ENCODE measurements at regions not wholly inside any gene's neighbourhood (a gene's known extent, or its start where the extent isn't known, plus 50 kb on each side); places are given as distances from the start of the nearest gene placed in this dataset.
"Not testable (repeated sequence)": the region's sequence is repeated elsewhere in the genome, so short reads cannot be mapped to it uniquely, and the experiment has no call there.

DNA sequence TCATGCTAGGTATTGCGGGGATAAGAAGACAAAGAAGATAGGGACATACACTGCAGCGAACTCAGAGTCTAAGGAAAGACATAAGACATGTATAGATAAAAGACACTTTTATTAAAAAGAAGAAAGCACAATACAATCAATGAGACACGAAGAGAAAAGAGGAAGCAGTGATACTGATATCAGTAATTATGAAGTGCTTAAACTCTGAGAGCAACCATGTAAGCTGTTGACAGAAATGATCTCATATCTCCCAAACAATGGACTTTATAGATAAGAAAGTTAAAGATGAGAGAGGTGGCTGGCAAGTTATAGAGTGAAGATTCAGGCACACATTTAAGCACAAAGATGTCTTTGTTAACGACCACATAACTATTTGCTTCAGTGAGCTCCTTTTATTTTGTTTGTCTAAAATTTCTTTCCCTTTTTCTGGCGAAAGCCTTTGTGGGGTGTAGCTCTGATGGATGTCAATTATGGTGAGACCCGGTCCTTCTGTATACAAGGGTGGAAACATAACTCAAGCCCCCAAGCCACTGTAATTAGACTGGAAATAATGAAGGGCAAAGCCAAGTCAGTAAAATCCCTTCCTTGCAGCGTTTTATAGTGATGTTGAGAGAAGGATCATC is 818.0 kb upstream of the SLC10A2 start:
- TF ChIP-seq, protein P1, sequence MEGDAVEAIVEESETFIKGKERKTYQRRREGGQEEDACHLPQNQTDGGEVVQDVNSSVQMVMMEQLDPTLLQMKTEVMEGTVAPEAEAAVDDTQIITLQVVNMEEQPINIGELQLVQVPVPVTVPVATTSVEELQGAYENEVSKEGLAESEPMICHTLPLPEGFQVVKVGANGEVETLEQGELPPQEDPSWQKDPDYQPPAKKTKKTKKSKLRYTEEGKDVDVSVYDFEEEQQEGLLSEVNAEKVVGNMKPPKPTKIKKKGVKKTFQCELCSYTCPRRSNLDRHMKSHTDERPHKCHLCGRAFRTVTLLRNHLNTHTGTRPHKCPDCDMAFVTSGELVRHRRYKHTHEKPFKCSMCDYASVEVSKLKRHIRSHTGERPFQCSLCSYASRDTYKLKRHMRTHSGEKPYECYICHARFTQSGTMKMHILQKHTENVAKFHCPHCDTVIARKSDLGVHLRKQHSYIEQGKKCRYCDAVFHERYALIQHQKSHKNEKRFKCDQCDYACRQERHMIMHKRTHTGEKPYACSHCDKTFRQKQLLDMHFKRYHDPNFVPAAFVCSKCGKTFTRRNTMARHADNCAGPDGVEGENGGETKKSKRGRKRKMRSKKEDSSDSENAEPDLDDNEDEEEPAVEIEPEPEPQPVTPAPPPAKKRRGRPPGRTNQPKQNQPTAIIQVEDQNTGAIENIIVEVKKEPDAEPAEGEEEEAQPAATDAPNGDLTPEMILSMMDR (IDR thresholded peaks at IDR 0.05): no peak
- Histone ChIP-seq H3K36me3 (no peaks in the 10 kb centered on the region), H3K27me3 (no peaks in the 10 kb centered on the region), H3K27ac (no peak overlapping the region), H3K9me3 (no peaks in the 10 kb centered on the region), H3K4me3 (no peak overlapping the region), H3K4me1 (no peaks in the 10 kb centered on the region)
- intact Hi-C loops (cut with DNase I): no loop called here
- no peak for DNase-seq (ENCODE audit: low spot score in 2 of 2)

DNA sequence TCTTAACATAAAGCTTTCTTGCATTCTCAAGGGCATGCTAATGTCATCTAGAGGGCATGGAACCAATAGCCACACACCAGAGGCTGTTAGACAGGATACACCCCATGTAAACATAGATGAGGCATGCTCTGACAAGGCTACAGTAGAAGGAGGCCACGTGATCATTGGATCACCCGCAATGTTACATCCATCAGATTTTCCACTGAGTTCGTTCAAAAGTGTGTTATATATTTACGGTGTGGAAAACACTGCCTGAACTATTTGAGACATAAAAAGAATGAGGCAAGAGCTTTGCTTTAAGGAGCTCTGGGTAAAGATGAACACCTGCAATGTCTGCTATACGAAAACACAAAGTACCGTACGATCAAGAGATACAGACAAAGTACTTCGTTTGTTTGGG is 817.5 kb upstream of the SLC10A2 start:
- H3K4me1 ChIP-seq: no peaks in the 10 kb centered on the region
- no peak overlapping the region for H3K4me3 ChIP-seq
- H3K9me3 ChIP-seq: no peaks in the 10 kb centered on the region
- no peak overlapping the region for H3K27ac ChIP-seq
- H3K36me3 ChIP-seq: no peaks in the 10 kb centered on the region
- H3K27me3 ChIP-seq: no peaks in the 10 kb centered on the region
- intact Hi-C loops (cut with DNase I): no loop called here
- TF ChIP-seq, protein P1 (IDR thresholded peaks at IDR 0.05): no peak
- no peak for DNase-seq (ENCODE audit: low spot score in 2 of 2)

DNA sequence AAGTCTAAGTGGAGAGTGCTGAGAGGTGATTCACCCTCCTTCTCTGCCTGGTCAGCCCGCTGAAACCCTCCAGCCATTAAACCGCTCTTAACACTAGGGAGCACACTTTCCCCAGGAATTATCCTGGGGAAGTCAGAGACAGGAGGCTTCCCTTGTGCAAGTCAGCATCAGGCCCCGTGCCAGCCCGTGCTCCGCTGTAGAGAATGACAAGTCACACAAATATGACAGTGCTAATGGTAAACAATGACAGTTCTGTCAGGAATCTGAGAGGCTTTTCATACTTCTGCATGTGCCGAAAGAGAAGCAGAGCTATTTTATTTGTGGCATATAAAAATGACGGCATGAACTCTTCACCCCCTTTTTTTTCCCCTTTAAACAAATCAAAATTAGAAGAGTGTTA is 816.9 kb upstream of the SLC10A2 start:
- H3K4me3 ChIP-seq: no peak overlapping the region
- no peaks in the 10 kb centered on the region for H3K36me3 ChIP-seq
- intact Hi-C loops (cut with DNase I): no loop called here
- no peak overlapping the region for H3K27ac ChIP-seq
- no peaks in the 10 kb centered on the region for H3K4me1 ChIP-seq
- no peaks in the 10 kb centered on the region for H3K27me3 ChIP-seq
- H3K9me3 ChIP-seq: no peaks in the 10 kb centered on the region
- TF ChIP-seq, protein P1 (IDR thresholded peaks at IDR 0.05): peak in 1 of 3 experiments; percentile 14
- peak in 1 of 2 donors; percentile 81 for DNase-seq (ENCODE audit: low spot score in 2 of 2)

DNA sequence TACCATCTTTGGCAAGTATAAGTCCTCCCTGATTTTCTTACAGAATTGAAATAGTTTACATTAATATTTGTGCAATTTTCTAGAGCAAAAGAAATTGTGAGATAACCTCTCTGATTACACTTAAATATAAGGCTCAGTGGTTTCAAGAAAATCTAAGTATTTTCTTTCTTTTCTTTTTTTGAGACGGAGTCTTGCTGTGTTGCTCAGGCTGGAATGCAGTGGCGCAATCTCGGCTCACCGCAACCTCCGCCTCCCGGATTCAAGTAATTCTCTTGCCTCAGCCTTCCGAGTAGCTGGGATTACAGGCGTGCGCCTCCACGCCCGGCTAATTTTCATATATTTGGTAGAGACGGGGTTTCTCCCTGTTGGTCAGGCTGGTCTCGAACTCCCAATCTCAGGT is 813.9 kb upstream of the SLC10A2 start:
- H3K4me3 ChIP-seq; H3K27me3 ChIP-seq; intact Hi-C loops (cut with DNase I); H3K9me3 ChIP-seq; H3K27ac ChIP-seq; DNase-seq (ENCODE audit: low spot score in 2 of 2); H3K36me3 ChIP-seq; H3K4me1 ChIP-seq: not testable (repeated sequence)

DNA sequence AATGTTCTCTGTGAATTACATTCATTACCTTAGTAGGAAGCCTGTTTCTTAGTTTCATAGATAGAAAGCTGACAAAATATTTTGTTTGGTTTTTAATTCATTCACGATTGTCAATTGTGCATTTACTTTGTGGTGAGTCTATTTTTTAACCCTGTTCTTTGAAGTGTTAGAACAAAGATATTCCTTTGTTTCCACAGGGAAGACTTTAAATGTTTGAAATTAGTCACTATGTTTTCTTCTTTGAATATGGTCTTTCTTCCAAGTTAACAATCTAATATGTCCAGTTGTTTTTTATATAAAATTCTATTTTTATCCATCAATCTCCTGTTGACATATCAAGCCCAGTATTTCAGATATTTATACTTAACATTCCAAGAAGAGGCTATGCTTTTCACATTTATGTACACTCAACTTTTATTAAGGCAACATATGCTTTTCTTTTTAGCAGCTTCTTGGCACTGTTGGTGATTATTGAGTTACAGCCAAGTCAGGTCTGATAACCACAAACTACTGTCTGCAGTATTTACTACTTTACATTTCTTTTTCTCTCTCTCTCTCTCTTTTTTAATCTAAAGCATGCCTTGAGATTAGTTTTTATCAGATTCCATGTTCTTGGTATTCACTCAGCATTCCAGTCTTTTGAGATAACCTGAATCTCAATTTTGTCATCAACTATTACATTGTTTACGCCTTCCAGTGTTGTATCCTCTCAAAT is 812.8 kb upstream of the SLC10A2 start:
- Histone ChIP-seq H3K36me3 (no peaks in the 10 kb centered on the region), H3K4me1 (no peaks in the 10 kb centered on the region), H3K27ac (no peak overlapping the region), H3K4me3 (no peak overlapping the region), H3K9me3 (no peaks in the 10 kb centered on the region), H3K27me3 (no peaks in the 10 kb centered on the region)
- intact Hi-C loops (cut with DNase I): no loop called here
- DNase-seq (ENCODE audit: low spot score in 2 of 2): no peak
- TF ChIP-seq, protein P1 (IDR thresholded peaks at IDR 0.05): no peak

DNA sequence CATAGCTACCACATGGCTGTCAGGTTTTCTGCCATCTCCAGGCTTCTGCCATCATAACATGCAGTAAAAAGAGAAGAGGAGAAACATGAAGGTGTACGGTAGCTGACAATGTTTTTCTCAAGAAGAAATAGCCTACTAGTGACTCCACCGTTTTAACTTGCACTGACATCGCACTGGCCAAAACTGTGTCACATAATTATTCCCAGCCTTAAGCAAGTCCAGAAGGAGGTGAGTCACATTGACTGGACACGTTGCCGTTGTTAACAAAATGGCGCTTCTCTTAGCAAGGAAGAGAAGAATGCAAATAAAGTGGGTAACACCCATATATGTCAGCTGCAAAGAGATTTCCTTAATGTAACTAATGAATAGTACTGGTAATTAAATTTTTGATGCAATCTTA is 810.4 kb upstream of the SLC10A2 start:
- no peaks in the 10 kb centered on the region for H3K36me3 ChIP-seq
- H3K4me3 ChIP-seq: no peak overlapping the region
- intact Hi-C loops (cut with DNase I): no loop called here
- H3K27ac ChIP-seq: no peak overlapping the region
- H3K4me1 ChIP-seq: no peaks in the 10 kb centered on the region
- TF ChIP-seq, protein P1 (IDR thresholded peaks at IDR 0.05): no peak
- H3K9me3 ChIP-seq: no peaks in the 10 kb centered on the region
- DNase-seq (ENCODE audit: low spot score in 2 of 2): no peak
- H3K27me3 ChIP-seq: no peaks in the 10 kb centered on the region

Data from ascending aorta (tissue), 2 donors.